Esophagus squamous epithelium (tissue), 4 donors: ENCODE measurements at regions not wholly inside any gene's neighbourhood (a gene's known extent, or its start where the extent isn't known, plus 50 kb on each side); places are given as distances from the start of the nearest gene placed in this dataset.

ENCODE experiments used
- POLR2A ChIP-seq, 4 donors: fragments of 450-650 bp; IDR thresholded peaks; one replicate each; pipeline ENCODE4 v1.6.1; 2017; ENCODE audit warnings: antibody characterized with exemption in 4 of 4, mild to moderate bottlenecking in 4 of 4, moderate library complexity in 3 of 4
- TF ChIP-seq, protein P1 (sequence below), 6 experiments: fragments of 450-650 bp in 4 of 6; fragments of 200-600 bp in 2 of 6; sonication (generic) in 2 of 6; IDR thresholded peaks; one replicate each; pipeline ENCODE4 v1.5.1; 2016 to 2019; ENCODE audit warnings: antibody characterized with exemption in 6 of 6, mild to moderate bottlenecking in 4 of 6, moderate library complexity in 4 of 6

- TF ChIP-seq, protein P1, sequence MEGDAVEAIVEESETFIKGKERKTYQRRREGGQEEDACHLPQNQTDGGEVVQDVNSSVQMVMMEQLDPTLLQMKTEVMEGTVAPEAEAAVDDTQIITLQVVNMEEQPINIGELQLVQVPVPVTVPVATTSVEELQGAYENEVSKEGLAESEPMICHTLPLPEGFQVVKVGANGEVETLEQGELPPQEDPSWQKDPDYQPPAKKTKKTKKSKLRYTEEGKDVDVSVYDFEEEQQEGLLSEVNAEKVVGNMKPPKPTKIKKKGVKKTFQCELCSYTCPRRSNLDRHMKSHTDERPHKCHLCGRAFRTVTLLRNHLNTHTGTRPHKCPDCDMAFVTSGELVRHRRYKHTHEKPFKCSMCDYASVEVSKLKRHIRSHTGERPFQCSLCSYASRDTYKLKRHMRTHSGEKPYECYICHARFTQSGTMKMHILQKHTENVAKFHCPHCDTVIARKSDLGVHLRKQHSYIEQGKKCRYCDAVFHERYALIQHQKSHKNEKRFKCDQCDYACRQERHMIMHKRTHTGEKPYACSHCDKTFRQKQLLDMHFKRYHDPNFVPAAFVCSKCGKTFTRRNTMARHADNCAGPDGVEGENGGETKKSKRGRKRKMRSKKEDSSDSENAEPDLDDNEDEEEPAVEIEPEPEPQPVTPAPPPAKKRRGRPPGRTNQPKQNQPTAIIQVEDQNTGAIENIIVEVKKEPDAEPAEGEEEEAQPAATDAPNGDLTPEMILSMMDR (IDR thresholded peaks at IDR 0.05): no peak
- TF ChIP-seq POLR2A (IDR thresholded peaks at IDR 0.05): no peak
These were observed 60.0 kb upstream of the DCLK2 start for GRCh38 chr4:150018257-150018656.
